ENCODE measurements at regions not wholly inside any gene's neighbourhood (a gene's known extent, or its start where the extent isn't known, plus 50 kb on each side); places are given as distances from the start of the nearest gene placed in this dataset.

GRCh38 chr2:22420076-22420475 lies 964.9 kb upstream of the KLHL29 start:
- TF ChIP-seq, protein P1, sequence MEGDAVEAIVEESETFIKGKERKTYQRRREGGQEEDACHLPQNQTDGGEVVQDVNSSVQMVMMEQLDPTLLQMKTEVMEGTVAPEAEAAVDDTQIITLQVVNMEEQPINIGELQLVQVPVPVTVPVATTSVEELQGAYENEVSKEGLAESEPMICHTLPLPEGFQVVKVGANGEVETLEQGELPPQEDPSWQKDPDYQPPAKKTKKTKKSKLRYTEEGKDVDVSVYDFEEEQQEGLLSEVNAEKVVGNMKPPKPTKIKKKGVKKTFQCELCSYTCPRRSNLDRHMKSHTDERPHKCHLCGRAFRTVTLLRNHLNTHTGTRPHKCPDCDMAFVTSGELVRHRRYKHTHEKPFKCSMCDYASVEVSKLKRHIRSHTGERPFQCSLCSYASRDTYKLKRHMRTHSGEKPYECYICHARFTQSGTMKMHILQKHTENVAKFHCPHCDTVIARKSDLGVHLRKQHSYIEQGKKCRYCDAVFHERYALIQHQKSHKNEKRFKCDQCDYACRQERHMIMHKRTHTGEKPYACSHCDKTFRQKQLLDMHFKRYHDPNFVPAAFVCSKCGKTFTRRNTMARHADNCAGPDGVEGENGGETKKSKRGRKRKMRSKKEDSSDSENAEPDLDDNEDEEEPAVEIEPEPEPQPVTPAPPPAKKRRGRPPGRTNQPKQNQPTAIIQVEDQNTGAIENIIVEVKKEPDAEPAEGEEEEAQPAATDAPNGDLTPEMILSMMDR (conservative IDR thresholded peaks at IDR 0.05 in 1 of 2, IDR thresholded peaks at IDR 0.05 in 1 of 2; ENCODE audit: low read depth in 1 of 2, low read length in 2 of 2): no peak
- no peak for TF ChIP-seq EZH2 (IDR thresholded peaks at IDR 0.05; ENCODE audit: low read length, missing control alignments)
